ENCODE measurements at regions not wholly inside any gene's neighbourhood (a gene's known extent, or its start where the extent isn't known, plus 50 kb on each side); places are given as distances from the start of the nearest gene placed in this dataset.

DNA sequence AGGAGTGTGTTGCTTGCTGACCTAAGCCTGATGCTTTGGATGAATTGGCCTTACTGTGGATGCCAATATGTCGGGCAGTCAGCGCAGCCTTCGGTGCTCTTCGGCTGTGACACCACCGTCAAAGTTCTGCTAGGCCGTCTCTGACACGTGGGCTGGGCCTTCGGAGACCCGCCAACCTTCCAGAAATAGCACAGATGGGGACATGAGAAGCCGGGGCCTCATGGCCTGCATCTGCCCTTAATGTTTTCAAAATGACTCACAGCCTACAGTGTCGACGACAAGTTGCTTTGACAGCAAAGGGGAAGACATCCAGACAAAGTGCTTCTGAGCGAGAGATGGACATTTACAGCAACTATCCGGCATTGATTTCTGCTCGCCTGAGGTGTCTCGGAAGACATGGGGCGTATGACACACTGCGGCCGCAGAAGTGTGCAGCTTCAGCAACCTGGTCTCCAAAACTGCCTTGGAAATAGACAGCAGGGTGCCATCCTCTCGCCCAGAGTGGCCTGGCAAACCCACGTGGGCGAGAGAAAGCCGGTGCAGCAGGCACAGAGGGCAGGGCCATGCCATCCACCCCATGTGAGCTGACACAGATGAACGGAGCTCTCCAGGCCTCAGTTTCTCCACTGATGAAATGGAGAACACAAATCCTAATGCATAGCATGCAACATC, 94.0 kb upstream of the PPP2R2D start:
- no peak for DNase-seq (ENCODE audit: low read depth in 2 of 2)
- TF ChIP-seq, protein P1, sequence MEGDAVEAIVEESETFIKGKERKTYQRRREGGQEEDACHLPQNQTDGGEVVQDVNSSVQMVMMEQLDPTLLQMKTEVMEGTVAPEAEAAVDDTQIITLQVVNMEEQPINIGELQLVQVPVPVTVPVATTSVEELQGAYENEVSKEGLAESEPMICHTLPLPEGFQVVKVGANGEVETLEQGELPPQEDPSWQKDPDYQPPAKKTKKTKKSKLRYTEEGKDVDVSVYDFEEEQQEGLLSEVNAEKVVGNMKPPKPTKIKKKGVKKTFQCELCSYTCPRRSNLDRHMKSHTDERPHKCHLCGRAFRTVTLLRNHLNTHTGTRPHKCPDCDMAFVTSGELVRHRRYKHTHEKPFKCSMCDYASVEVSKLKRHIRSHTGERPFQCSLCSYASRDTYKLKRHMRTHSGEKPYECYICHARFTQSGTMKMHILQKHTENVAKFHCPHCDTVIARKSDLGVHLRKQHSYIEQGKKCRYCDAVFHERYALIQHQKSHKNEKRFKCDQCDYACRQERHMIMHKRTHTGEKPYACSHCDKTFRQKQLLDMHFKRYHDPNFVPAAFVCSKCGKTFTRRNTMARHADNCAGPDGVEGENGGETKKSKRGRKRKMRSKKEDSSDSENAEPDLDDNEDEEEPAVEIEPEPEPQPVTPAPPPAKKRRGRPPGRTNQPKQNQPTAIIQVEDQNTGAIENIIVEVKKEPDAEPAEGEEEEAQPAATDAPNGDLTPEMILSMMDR (IDR thresholded peaks at IDR 0.05; ENCODE audit: low read depth, low read length) = no peak
- H3K4me3 ChIP-seq (replicated peaks in 1 of 2; ENCODE audit: low read depth in 2 of 2, low read length in 2 of 2) = no peak overlapping the region

DNA sequence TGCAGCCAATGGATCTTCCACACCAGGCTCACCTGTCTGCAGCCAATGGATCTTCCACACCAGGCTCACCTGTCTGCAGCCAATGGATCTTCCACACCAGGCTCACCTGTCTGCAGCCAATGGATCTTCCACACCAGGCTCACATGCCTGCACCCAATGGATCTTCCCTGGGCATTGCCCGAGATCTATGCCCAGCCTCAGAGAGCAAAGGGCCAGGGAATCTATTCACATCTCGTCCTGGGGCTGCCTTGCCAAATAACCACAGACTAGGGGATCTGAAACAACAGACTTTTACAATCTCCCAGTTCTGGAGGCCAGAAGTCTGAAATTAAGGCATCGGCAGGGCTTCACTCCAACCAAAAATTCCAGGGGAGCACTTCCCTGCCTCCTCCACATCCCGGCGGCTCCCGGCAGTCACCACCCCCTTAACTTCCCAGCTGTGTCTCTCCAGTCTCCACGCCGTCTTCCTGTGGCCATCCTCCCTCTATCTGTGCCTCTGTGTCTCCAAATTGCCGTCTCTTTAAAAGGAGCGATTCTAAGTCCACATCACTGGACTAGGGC, 92.4 kb upstream of the PPP2R2D start:
- TF ChIP-seq, protein P1 (IDR thresholded peaks at IDR 0.05; ENCODE audit: low read depth, low read length) = no peak
- no peak overlapping the region for H3K4me3 ChIP-seq (replicated peaks in 1 of 2; ENCODE audit: low read depth in 2 of 2, low read length in 2 of 2)
- DNase-seq (ENCODE audit: low read depth in 2 of 2) = no peak

DNA sequence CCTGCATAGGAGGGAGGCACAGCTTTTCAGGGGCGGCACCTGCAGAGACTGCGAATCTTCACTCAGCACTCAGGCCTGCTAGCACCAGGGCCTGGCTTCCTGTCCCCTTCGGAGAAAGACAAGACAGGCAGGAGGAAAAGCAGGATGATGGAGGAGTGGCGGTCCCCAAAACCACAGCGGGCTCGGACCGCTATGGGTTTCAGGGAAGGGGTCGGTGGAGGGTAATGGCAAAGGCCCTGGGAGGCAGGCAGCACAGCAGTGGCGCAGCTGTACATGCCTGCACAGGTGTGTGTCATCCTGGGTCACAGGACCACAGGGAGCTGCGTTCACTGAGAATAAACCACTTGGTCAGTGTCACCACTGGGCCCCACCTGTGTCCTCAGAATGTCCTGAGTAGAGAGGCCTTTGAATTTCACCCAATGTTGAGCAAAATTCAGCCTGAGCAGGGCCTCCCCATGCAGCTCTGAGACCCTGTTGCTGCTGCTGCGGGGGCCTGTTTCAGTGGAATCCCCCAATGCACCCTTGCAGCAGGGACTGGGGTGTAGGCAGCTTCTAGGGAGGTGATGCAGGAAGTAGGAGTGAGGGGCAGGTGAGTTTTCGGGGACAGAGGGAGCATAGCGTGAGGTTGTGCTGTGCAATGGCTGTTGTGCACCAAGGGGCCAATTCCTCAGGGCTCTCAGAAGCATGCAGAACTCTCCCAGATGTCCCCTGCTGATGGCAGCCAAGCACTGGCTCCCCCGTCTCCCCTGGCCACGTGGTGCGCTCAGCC, 90.6 kb upstream of the PPP2R2D start:
- no peak for DNase-seq (ENCODE audit: low read depth in 2 of 2)
- H3K4me3 ChIP-seq (replicated peaks in 1 of 2; ENCODE audit: low read depth in 2 of 2, low read length in 2 of 2) = no peak overlapping the region
- TF ChIP-seq, protein P1 (IDR thresholded peaks at IDR 0.05; ENCODE audit: low read depth, low read length) = no peak

DNA sequence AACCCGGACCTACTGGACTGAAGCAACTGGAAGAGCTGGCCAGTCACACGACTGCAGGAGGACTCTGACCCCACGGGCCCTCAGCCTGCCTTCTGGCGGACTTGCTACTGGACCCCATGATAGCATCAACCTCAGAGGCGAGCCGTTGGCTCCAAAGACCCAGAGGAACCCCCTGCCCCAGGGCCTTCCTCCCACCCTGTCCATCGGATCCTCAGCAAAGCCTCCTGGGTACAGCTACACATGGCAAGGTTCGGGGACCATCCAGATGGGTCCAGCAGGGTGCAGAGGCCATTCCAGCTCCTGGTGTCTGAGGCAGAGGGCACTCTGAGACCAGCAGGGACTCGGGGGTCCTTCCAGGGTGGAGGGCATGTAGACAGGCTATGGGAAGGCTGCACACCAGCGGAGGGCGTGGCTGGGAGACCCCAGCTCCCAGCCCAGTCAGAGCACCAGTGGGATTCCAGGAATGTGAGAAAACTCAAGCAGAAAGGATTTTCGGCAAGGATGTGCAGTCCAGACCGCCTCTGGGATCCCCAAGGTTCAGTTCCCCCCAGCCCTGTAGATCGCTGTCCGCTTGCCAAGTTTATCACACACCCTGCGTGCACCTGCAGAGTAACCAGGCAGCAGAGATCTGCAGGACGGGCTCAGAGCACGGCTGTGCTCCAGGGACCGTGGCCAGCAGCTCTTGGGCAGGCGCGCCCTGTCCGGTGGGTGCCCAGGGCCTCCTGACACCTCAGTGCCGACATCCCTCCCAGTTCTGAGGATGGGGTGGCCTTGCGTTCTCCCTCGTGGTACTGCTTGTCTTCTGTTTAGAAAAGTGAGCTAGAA, 89.8 kb upstream of the PPP2R2D start:
- no peak for DNase-seq (ENCODE audit: low read depth in 2 of 2)
- no peak overlapping the region for H3K4me3 ChIP-seq (replicated peaks in 1 of 2; ENCODE audit: low read depth in 2 of 2, low read length in 2 of 2)
- TF ChIP-seq, protein P1 (IDR thresholded peaks at IDR 0.05; ENCODE audit: low read depth, low read length) = no peak

DNA sequence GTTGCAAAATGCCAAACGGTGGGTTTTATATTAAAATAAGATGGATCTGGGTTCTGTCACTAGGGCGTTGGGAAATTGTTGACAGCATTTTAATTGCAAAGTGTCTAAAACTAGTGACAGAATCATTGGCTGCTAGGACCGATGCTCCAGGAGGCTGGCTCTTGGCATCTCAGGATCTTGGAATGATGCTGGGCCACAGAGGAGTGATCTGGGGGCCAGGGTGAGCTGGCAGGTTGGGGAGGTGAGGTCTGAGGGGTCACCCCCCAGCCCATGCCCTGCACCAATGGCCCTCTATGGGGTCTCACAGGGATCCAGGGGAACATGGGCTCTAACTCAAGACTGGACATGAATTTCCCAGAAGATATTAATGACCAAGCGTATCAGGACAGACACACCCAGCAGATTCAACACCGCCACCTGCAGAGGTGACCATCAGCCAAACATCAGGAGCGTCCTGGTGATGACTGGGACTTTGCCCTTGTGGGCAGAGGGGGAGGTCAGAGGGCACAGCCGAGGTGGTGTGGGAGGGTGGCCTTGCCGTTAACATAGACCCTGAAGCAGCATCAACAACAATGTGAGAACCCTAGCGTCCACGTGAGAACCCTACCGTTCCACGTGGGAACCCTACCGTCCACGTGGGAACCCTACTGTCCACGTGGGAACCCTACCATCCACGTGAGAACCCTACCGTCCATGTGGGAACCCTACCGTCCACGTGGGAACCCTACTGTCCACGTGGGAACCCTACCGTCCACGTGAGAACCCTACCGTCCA, 89.0 kb upstream of the PPP2R2D start:
- no peak for DNase-seq (ENCODE audit: low read depth in 2 of 2)
- no peak overlapping the region for H3K4me3 ChIP-seq (replicated peaks in 1 of 2; ENCODE audit: low read depth in 2 of 2, low read length in 2 of 2)
- TF ChIP-seq, protein P1 (IDR thresholded peaks at IDR 0.05; ENCODE audit: low read depth, low read length) = no peak

All from cardiac fibroblast (primary cell).